Hindlimb muscle (tissue), 1 donor: ENCODE measurements at regions not wholly inside any gene's neighbourhood (a gene's known extent, or its start where the extent isn't known, plus 50 kb on each side); places are given as distances from the start of the nearest gene placed in this dataset.
"Not testable (repeated sequence)": the region's sequence is repeated elsewhere in the genome, so short reads cannot be mapped to it uniquely, and the experiment has no call there.

Experiments used
- DNase-seq: peaks from one replicate; pipeline ENCODE4 v3.0.0-alpha.2; 2013

DNA sequence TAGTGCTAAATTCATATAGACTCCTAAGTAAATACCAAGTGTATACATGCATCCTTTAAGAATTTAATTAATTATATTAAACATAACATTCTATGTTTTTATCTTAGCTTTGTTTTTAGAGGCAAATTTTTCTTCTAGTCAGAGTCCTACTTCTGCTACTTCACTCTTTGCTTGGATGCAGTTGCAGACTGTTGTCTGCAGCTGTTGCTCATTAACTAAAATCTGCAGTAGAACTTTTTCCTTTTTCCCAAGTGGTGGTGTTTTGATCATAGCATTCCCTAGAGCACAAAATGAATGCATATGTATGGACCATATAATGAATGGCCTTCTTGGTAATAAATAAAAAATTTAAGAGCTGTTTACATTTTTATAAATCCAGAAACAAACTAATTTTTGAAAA, 198.3 kb downstream of the CASP12 start:
- DNase-seq = no peak

DNA sequence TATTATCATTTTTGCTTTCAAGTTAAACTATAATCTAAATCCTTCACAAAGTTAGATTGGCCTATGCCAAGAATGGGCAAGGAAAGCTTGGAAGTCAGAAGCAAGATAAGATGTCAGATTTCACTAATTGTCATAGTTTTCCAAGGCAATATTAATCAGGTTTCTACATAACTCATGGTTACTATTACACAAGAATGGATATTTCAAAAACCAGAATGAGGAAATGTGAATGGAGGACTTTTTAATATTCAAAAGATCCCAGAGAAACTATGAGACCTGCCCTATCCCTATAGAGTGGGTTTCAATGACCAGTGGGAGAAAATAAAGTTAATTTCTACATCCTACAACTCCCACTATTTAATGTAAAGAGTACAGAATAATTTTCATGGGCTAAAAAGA, 203.2 kb downstream of the CASP12 start:
- no peak for DNase-seq

DNA sequence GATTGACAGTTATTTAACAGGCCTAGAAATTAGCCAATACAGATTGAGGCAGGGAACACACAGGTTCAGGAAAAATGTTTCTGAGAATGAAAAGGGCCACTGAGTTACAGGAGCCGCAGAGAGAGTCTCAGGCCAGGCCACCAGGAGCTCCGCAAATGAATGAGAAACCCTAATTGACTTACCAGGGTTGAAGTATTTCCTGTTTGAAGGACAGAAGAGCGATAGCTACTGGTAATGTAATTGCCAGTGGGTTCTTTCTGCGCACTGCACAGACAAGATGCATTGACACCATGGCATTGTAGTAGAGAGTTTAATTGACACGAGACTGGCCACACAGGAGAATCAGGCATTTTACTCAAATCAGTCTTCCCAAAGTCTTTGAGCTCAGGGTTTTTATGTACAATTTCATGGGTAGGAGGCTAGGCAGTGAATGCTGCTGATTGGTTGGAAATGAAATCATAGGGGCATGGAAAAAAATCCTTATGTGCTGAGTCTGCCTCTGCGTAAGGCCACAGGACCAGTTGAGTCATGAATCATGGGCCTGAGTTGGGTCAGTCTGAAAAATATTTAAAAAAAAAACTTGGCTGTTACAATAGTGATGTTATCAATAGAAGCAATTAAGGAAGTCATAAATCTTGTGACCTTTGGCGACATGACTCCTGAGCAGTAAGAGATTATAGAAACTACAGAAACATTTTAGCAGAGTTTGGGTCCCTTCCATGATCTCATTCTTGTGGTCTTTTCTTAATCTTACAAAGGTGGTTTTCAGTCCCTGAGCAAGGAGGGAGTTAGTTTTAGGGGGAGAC, 203.8 kb downstream of the CASP12 start:
- no peak for DNase-seq

DNA sequence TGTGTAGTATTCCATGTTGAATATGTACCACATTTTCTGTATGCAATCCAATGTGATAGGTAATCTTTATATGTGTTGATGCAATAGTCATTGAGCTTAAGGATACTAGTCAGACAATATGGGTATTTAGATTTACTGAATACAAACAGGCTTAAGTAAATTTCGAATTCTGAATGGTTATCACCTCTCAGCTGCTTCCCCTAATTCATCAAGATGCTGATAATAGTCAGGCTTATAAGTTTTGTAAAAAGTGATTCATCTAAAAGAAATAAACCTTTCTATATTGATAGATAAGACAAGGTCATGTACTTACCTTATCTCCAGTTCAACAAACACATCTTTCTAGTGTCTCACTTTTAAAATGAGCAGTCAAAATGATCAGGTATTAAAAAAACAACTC, 205.5 kb downstream of the CASP12 start:
- DNase-seq = no peak

DNA sequence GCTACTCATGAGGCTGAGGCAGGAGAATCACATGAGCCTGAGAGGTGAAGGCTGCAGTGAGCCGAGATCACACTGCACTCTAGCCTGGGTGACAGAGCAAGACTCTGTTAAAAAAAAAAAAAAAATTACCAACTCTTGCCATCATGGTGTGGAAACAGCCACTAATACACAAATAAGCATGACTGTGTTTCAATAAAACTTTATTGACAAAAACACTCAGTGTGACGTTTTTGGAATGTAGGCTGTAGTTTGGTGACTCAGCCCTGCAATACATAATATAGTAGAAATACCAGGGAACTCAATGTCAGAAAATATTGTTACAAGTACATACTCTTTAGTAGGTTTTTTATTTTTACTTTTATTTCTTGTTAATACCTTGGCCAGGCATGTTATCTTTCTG, 207.1 kb downstream of the CASP12 start:
- DNase-seq = no peak

DNA sequence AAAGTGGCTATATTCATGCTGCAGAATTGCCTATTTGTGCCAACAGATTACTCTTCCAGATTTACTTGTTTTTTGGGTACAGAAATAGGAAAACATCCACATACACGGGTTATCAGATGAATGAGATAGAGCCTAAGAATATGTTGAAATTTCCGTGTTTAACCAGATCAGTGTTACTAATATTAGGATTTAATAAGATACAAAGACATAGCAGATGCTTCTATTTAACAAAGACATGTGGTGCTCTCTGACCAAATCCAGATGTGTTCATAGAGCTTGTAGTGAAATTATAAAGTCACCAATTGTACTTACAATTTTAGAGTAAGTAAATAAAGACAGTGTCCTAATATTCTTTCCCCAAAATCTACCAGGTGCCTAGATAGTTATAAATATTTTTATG, 208.0 kb downstream of the CASP12 start:
- no peak for DNase-seq

DNA sequence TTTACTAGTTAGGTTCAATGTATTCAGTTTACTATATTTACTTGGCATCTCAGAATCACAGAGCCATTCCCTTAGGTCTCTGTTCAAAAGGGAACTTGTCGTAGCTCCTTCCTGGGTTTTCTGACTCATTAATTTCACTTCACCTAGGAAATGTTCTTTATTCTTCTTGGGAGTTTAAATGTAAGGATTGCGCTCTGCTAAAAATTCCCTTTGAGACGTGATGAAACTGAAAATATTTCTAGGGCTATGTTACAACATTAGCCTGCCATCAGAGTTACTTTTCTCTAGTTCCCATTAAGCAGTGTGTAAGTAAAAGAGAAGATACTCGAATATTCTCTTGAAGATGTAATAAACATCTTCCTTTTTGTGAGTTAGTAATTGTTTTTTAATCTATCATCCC, 209.5 kb downstream of the CASP12 start:
- DNase-seq = no peak

DNA sequence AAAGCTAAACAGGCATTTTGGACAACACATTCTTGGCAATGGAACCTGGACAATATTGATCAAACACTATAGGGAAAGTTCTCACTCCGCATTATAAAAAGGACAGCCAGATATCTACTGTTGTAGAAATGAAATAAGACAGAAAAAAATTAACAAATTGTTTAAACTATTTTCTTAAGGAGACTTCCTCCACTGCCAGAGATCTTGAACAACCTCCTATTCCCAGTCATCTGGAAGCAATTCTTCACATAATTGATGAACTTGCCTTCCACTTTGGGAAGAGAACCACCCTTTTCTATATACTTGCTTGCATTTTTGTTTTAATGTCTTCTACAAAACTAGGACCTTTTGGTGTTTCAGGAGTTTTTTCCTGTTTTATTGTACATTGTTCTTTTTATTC, 216.1 kb downstream of the CASP12 start:
- no peak for DNase-seq

DNA sequence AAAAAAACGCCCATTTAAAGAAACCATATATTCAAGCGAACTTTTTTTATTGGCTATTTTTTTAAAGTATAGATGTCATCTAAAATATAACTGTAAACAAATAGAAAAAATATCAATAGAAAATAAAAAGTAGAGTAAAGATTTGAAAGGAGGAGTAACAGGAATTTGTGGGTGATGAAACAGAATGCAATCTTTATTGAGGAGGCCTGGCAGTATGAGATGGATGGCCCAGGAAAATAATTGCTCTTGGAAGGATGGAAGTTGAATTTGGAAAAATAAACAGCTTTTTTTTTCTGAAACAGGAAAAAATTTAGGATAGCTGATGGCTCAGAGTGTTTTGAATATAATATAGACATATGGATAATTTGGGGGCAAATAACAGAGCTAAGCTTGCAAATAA, 219.0 kb downstream of the CASP12 start:
- DNase-seq = no peak

DNA sequence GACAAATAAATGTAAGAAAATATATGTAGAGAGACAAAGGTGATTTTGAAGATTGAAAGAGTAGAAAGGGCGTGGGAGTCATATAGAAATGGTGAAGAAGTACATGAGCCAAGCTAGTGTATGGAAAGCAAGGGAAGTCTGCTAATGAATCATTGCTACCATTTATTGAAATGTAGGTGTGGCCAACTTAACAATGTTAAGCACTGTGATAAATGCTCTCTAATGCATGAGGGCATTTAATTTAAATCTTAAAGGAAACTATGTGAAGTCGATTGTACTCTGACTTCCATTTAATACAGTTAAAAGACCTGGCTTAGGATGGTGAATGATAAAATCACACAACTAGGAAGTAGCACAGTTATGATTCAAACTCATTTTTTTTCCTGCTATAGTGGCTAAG, 219.9 kb downstream of the CASP12 start:
- no peak for DNase-seq

DNA sequence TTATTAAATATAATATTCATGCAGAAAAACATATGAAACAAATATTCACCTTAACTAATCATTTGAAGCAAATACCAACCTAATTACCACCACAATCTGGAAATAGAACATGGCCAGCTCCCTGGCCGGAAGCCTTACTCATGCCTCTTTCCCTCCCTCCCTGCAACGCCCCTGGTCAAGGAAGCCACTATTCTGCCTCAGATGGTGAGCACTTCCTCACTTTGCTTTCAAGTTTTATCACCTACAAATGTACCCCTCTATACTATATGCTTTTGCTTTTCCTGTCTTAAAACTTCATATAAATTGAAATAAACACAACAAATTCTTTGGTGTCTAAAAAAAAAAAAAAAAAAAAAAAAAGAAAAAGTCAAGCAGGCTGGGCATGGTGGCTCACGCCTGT, 221.2 kb downstream of the CASP12 start:
- DNase-seq = not testable (repeated sequence)

DNA sequence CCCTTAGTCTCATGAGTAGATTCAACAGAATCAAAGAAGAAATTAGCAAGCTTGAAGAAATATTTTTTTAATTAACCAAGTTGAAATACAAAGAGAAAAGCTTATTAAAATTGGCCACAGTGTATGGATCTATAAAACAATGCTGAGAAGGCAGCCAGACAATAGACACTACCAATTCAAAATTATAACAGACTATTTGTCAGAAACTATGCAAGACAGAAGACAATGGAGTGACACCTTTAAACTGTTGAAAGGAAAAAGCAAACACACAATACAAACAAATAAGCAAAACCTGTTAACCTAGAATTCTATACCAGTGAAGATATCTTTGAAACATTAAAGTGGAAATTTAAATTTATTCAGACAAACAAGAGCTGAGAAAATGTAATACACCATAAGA, 225.4 kb downstream of the CASP12 start:
- no peak for DNase-seq

DNA sequence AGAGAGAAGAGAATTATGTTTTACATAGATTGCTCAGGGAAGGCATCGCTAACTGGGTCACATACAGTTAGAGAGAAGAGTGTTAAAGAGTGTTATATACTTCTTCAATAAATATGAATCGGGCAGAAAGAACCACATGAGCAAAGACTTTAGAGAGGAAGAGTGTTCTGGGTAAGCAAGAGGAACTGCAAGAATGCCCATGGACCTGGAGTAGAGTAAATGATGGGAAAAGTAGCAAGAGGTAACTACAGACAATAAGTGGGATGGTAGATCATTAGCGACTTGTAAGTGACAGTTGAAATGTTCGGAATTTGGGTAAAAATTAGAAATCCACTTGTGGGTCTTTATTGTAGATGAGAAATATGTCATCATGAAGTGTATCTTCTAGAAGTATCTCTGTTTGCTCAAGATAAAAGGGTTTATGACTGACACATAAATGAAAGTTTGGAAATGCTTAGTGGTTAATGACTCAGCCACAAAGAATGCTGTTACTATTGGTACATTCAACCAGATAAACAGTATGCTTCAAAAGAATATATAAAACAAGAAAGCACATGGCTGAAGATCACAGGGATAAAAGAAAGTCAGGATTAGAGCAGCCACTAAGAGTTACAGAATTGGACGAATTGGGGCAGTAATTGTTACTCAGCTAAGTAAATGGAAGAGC, 229.3 kb downstream of the CASP12 start:
- no peak for DNase-seq

DNA sequence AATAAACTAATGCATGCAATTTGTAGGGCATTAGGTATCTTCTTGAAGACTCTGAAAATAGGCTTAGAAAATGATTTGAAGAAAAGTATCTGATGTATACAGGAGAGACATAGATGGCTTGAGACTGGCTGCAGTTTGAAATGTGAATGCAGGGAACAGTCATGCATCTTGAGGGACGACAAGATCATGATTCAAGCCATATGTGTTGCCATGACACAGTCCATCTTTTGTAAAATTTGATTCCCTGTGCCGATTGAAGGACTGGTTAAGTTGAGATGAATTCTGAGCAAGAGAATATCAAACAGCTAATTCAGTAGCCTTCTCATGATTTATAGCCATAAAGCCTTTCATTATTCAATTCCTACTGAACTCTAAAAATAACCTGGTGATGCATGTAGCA, 231.6 kb downstream of the CASP12 start:
- no peak for DNase-seq

DNA sequence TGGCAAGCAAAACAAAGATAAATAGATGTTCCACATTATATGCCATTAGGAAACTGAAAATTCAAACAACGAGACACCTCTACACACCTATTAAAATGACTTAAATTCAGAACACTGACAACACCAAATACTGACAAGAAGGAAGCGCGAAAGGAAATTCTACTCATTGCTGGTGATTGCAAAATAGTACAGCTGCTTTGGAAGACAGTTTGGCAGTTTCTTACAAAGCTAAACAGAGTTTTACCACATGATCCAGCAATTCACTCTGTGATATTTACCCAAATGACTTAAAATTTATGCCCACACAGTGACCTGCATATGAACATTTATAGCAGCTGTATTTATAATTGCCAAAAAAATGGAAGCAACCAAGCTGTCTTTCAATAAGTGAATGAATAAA, 232.6 kb downstream of the CASP12 start:
- DNase-seq = no peak

DNA sequence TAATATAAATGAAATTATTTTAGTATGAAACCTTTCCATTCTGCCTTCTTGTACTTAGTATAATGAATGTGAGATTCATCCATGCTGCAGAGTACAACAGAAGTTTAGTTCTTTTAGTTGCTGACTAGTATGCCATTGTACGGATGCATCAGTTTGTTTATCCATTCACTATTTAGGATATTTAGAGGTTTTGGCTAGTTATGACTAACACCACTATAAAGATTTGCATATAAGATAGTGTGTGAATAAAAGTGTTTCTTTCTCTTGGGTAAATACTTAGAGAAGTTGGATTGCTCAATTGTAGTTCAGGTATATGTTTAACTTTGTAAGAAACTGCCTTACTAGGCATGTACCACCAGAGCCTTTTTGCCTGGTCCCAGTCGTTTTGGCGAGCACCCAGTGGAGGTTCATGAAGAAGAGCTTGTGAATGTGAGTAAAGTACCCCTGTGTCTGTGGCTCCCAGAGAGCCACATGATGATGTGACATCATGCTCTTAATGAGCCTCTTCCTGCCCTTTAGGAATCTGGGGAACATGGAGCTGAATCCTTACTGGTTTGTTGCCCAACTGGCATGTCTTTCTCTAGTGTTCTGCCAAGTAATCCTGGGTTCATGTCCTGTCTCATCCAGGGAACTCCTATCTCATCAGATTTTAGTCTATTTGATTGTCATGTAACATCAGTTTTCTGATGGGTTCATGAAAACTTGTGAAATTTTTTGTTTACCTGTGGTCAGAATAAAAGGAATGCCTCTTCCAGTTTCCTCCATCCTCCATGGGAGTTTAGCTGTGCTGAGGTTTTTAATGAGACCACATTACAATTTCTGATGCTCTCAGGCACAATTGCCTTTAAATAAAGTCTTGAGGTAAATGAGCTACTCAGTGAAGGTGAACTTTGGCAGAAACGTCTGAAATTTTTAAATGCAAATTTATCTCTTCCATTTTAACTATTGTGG, 234.8 kb downstream of the CASP12 start:
- no peak for DNase-seq

DNA sequence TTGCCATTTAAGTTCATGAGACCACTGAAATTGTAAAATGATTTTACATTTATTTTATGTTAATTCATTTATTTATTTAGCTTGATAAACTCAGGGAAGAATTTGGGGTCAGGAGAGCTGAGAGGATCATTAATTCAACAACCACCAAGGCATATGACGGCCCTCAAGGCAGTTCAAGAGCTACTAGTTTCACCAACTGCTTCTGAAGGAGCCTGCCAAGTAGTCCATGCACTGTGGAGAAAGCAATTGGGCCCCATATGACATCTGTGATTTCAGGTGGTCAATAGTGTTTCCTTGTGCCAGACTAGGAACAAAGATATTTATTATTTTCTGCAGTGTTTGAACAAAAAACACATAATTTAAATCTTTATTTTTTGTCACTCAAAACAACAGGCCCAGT, 236.4 kb downstream of the CASP12 start:
- no peak for DNase-seq

DNA sequence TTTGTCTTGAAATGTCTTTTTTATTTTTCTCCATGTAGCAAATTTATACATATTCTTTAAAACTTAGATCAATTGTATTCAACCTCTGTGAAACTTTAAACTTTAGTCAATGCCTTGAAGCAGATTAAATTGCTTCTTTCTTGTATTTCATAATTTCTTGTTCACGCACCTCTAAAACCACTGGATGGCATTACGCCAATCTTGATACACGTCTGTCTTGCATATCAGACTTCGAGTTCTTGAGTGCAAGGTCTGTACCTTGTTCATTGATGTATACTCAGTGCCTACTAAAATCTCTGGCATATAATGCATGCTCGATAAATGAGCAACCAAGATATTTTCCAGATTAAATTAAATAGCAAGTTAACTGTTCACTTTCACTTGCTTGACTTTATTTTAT, 236.8 kb downstream of the CASP12 start:
- no peak for DNase-seq

DNA sequence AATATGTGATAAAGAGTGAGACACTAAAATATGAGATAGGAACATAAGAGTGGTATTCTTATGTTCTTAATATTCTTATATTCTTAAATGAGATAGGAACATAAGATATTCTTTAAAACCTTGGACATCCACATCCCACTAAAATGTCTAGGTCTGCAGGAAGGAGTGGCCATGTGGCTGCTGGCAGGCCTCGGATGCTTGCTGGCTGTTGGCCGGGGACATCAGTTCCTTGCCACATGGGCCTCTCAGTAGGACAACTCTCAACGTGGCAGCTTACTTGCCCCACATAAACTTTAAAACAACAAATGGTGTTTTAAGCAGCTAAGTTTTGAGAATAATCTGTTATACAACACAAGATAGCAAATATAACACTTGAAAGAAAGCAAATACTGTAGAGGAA, 240.1 kb downstream of the CASP12 start:
- no peak for DNase-seq

DNA sequence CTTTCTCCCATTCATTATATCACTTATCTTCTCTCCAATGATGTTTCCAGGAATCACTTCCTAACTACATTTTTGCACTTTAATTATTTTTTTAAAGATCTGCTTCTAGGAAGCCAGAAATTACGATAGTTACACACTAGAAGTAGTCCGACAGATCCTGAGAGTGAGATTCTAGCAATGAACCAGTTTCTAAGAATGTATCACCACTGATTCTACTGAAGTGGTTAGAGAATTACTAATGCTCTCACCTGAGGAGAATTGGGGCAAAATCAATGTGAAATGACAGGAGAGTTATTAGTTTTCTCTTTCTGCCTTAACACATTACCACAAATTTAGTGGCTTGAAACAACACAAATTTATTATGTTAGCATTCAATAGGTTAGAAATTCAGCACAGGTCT, 241.2 kb downstream of the CASP12 start:
- DNase-seq = no peak

DNA sequence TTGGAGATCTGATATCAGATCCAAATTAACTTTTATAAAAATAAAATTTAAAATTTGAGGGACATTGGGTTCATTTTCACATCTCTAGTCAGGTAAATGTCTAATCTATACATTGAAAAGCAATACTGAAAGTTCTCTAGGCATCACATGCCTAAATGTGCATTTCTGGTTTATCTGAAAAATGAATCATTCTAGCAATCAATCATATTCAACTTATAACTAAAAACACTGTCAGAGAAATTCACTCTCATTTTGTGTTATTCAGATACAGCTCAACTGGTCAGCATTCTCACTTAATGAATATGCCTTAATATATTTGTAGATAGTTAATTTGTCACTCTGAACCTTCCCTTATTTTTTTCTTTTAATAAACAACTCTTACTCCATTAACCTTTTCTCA, 243.2 kb downstream of the CASP12 start:
- no peak for DNase-seq

DNA sequence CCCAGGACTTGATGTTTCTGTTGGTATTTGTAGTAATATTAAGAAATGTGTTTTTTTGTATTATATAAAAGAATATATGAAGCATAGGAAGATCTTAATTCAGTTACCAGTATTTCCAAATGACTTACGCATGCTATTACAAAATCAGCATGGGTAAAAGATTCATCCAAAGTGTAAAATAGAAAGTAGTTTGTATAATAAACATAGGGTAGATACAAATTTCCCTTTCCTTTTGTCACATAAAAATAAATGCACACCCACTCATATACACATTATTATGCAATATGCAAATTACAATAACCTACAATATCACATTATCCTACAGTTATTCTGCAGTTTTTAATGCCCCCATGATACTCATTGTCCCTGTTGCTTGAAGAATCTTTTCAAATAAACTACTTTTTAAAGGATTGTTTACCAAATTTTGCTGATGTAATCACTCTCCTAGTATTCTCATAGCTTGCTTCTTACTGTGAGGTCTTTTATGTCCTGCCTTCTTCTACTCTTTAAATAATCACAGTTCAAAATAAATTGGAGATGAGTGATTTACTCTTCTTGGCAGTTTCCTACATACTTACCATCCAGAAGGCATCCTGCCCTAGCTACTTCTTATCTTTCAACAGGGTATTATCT, 244.0 kb downstream of the CASP12 start:
- DNase-seq = no peak

DNA sequence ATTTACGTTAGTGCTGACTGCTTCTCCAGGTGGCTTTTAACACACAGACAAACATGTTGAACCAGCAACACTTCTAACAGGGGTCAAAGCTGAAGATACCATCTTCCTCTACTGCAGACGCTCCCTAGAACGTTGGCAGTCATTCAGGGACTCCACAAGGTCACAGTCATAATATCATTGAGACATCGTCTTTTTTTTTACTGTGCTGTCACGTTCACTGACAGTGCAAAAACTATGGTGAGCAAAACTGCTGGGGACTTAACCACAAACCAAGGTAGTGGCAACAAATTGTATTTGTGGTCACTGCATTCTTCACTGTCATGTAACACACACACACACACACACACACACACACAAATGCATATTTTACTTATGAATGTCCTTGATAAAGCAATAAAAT, 244.9 kb downstream of the CASP12 start:
- no peak for DNase-seq
